NB4 (cell line): ENCODE measurements at regions not wholly inside any gene's neighbourhood (a gene's known extent, or its start where the extent isn't known, plus 50 kb on each side); places are given as distances from the start of the nearest gene placed in this dataset.

ENCODE experiments used
- CTCF ChIP-seq: IDR thresholded peaks from one replicate; pipeline ENCODE4 v1.5.1; 2012; ENCODE audit warnings: low read depth, low read length
- POLR2A ChIP-seq: IDR thresholded peaks from 2 replicates; pipeline ENCODE4 v1.6.1; 2011; ENCODE audit warnings: mild to moderate bottlenecking; ENCODE audit not compliant: insufficient read length; ENCODE audit errors: extremely low read depth

- no peak for TF ChIP-seq CTCF
- TF ChIP-seq POLR2A: no peak
Observed at GRCh38 chr2:109720380-109721106, 73.6 kb upstream of the RGPD5 start.
